HG03103 (cell line): ENCODE measurements at regions not wholly inside any gene's neighbourhood (a gene's known extent, or its start where the extent isn't known, plus 50 kb on each side); places are given as distances from the start of the nearest gene placed in this dataset.

Source experiments
- ATAC-seq: cut with Tn5 transposase; IDR thresholded peaks from one replicate; pipeline ENCODE4 v1.9.1; 2021; ENCODE audit warnings: low read depth; ENCODE audit not compliant: unreplicated experiment

DNA sequence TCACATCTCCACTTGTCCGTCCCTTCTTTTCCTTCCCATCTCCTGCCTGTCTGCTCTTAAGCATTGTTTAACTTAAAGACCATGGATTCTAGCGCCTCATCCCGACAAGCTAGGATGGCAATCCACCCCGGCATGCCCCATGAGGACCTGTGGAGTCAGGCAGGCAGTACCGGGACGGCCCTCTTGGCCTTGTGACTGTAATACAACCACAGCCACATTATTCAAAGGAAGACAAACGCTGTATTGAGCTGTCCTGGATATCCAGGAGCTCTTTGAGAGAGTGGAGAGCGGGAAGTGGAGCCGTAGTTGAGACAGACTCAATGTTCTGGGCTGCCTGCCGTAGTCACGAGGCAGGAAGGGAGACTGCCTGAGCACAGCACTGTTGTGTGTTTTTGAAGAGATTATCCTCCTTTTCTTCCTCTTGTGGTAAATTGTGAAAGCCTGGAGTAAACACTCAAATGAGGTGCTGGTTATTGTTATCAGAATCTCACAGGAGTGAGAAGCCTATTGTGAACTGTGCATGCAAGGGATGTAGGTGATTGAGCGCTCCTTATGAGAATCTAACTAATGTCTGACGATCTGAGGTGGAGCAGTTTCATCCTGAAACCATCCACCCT is 929.8 kb upstream of the CNTNAP5 start:
- ATAC-seq, result no peak

GRCh38 chr2:123098619-123099018 is 926.5 kb upstream of the CNTNAP5 start:
- ATAC-seq, result no peak

- ATAC-seq, result no peak
Observed at GRCh38 chr2:123101434-123101833, 923.7 kb upstream of the CNTNAP5 start.

DNA sequence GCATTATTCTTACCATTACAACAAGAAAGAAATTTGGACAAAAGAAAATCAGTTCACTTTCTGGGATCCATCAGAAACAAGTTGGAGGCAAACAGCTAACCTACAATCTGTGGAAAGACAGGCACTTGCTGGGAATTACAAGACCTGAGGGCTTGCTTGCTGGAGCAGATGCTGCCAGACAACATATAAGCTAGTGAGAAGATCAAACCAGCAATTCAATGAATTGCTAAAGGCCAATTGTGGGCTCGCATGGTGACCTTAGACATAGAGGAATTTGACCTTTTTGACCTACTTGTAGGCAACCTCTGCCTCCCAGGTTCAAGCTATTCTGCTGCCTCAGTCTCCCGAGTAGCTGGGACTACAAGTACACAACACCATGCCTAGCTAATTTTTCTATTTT is 921.2 kb upstream of the CNTNAP5 start:
- no peak for ATAC-seq

GRCh38 chr2:123116595-123116994 is 908.5 kb upstream of the CNTNAP5 start:
- no peak for ATAC-seq

DNA sequence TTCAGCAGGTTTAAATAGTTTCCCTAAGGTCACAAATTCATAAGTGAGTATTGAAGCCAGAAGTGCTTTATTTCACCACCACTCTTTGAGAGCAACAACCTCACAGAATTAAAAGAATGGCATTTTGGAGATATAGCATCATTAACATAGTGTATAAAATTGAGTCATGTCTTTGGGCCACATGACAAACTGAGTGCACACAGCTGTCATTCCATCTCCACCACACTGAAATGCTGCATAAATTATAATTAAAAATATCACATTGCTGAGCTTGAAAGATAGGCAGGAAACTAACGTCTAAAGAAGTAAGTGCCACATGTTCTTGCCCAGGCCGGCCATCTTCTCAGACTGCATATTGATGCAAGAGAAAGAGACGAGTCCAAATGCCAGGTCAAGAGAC is 897.9 kb upstream of the CNTNAP5 start:
- ATAC-seq, result no peak

DNA sequence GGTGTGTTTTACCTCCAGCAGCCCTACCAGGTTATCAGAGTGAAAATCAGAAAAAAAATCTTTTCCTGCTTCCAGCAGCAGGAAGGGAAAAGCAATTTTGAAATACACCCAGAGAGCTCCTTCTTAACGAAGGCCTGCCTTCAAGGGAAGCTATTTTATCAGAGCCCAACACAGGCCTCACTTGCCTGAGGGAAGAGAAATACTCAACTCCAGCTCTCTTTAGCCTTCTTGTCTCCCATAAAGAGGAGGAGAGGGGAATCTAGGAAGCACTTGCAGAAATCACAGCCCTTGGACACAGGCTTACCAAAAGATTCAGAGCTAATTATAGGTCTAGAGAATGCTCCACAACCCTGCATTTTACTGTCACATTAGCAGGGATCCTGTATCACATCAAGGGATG is 896.1 kb upstream of the CNTNAP5 start:
- ATAC-seq, result no peak

GRCh38 chr2:123136419-123136818 is 888.7 kb upstream of the CNTNAP5 start:
- no peak for ATAC-seq

- no peak for ATAC-seq
Observed at GRCh38 chr2:123144082-123144481, 881.0 kb upstream of the CNTNAP5 start.

DNA sequence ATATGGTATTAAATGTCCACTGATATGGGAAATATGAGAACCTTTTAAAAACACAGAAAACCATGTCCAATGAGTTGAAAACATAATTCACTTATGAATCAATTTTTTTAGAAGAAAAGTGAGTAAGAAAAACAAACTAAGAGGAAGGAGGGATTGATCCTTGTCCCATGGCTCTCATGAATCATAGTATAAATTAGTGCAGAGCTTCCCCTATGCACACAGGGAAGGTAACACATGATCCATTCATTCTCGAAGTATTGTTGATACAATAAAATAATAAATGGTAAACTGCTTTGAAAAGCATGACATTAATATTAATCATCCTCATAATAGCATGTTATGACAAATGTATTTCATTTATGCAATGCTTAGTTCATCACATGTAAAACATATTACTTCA is 872.0 kb upstream of the CNTNAP5 start:
- no peak for ATAC-seq

DNA sequence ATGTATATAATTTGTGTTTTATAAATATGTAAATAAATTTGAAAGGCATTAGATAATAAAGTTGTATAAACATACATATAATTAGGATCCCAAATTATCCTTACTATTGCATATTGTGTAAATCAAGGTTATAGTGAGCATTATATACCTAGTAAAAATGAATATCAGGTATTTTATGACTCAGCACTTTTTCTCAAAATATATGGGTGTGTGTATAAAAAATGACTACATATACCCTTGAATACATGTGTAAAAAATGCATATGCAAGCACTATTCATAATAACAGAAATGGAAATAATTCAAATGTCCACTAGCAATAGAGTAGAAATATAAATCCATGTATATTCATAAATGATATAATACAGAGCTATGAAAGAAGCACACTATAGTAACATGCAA is 870.9 kb upstream of the CNTNAP5 start:
- no peak for ATAC-seq

GRCh38 chr2:123157016-123157415 is 868.1 kb upstream of the CNTNAP5 start:
- ATAC-seq, result no peak

DNA sequence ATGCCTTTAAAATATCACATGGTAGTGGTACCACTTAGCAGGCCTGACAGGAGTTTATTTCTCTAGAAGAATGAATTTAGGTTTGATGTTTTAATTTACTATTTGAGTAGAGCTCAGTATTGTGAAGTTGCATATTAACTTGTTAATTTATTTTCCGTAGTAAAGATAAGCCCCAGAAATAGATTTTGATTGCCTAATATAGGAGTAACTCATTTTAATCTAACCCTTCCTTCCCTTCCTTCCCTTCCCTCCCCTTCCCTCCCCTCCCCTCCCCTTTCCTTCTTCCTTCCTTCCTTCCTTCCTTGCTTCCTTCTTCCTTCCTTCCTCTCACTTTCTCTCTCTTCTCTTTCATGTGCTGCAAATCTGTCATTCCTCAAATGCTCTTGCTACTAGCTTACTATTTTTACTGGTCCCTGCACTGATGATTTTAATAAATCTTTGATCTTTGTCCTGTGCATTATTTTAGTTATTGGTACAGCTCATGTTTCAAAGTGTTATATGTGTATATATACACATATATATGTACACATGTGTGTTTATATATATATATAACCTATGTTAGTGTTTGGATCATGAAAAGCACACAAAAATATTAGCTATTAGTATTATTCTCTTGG is 862.6 kb upstream of the CNTNAP5 start:
- ATAC-seq, result no peak

GRCh38 chr2:123163398-123163797 is 861.7 kb upstream of the CNTNAP5 start:
- ATAC-seq, result no peak

GRCh38 chr2:123164216-123164615 is 860.9 kb upstream of the CNTNAP5 start:
- ATAC-seq, result no peak

DNA sequence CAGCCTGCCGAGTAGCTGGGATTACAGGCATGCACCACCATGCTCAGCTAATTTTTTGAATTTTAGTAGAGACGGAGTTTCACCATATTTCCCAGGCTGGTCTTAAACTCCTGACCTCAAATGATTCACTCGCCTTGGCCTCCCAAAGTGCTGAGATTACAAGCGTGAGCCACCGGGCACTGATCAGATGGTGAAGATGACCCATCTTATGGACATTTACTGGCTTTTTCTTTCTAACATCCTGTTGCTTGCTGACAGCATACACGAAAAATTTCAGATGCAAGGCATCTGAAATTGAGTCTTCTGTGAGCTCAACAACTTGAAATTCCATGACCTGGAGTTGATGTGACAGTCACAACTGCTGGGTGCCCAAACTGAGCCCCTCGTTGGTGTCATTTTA is 859.5 kb upstream of the CNTNAP5 start:
- no peak for ATAC-seq

GRCh38 chr2:123179526-123179925 is 845.6 kb upstream of the CNTNAP5 start:
- ATAC-seq, result no peak

DNA sequence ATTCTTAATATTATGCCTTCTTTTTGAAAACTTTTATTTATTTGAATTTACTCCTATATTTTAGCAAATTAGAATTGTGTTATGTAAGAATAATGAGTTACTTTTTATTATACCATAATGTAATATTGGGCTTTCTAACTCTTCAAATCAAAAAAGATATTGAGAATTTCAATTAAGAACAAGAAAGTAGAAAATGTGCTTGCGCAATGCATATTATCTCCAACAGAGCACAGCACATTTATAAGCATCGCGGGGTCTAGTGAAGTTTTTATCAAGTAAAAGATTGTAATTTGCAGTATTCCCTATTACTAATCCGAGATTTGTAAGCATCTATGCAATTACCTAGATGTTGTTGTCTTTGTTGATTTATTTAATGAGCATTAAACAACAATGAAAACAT is 829.1 kb upstream of the CNTNAP5 start:
- no peak for ATAC-seq

- ATAC-seq, result no peak
Observed at GRCh38 chr2:123200035-123200434, 825.1 kb upstream of the CNTNAP5 start.

DNA sequence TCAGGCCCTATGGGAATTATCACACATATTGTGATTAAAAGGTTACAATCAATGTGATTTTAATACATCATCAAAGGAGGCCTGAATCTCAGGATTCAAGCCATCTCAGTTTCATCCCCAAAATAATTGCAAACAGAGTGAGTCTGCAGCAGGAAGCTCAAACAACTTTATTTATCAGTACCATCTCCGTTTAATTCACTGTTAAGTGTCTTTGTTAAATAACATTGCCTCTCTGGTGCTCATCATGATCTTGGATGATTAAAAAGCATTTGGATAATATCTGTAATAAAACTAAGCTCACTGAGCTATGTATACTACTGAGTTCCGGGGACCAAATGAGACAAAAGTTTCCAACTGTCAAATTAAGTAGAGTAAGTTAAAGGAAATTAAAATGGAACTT is 817.8 kb upstream of the CNTNAP5 start:
- ATAC-seq, result no peak

GRCh38 chr2:123209202-123209601 is 815.9 kb upstream of the CNTNAP5 start:
- ATAC-seq, result no peak

DNA sequence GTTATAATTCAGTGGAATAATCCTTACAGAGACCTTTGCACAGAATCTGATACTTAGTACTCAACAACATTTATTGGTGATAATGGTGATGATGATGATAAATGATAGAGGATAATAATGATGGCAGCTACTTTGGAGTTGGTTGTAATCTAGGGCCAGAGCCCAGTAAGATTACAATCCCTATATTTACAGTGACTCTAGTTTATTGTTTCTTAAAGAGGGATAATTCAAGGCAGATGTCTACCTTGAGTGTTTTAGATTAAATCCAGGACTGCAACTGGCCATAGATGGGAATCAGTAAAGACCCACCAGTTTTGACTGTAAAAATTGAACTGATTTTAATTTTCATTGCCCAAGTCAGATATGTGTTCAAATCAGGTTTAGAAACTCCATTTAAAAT is 813.9 kb upstream of the CNTNAP5 start:
- no peak for ATAC-seq

DNA sequence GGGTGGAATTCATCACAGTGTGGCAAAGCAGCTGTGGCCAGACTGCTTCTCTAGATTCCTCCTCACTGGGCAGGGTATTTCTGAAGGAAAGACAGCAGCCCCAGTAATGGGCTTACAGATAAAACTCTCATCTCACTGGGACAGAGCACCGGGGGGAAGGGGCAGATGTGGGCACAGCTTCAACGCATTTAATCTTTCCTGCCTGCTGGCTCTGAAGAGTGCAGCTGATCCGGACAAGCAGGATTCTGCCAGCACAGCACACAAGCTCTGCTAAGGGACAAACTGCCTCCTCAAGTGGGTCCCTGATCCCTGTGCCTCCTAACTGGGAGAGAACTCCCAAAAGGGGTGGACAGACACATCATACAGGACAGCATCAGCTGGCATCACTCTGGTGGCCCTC is 779.9 kb upstream of the CNTNAP5 start:
- no peak for ATAC-seq
